Upper lobe of left lung (tissue), 6 donors: ENCODE measurements at regions not wholly inside any gene's neighbourhood (a gene's known extent, or its start where the extent isn't known, plus 50 kb on each side); places are given as distances from the start of the nearest gene placed in this dataset.

Experiments
- ATAC-seq, 2 donors: fragments of 200-7000 bp; cut with Tn5 transposase; one replicate each; pipeline ENCODE4 v1.9.1; 2022; ENCODE audit warnings: mild to moderate bottlenecking in 2 of 2, moderate library complexity in 2 of 2; ENCODE audit not compliant: low FRiP score in 2 of 2
- DNase-seq, 2 donors: peaks; one replicate each; pipeline ENCODE4 v3.0.0-alpha.2; 2019 to 2020
- H3K27ac ChIP-seq, 4 donors: fragments of 200-600 bp; sonication (generic); one replicate each; pipeline ENCODE4 v1.5.1; 2016 to 2019
- H3K27me3 ChIP-seq, 4 donors: fragments of 200-600 bp; sonication (generic); one replicate each; pipeline ENCODE4 v1.5.1; 2017 to 2019
- H3K36me3 ChIP-seq, 4 donors: fragments of 200-600 bp; sonication (generic); one replicate each; pipeline ENCODE4 v1.5.1; 2016 to 2019
- H3K4me1 ChIP-seq, 4 donors: fragments of 200-600 bp; sonication (generic); one replicate each; pipeline ENCODE4 v1.5.1; 2018 to 2019
- H3K4me3 ChIP-seq, 4 donors: fragments of 200-600 bp; sonication (generic); one replicate each; pipeline ENCODE4 v1.5.1; 2017 to 2019; ENCODE audit warnings: mild to moderate bottlenecking in 2 of 4, moderate library complexity in 1 of 4
- H3K9me3 ChIP-seq, 4 donors: fragments of 200-600 bp; sonication (generic); one replicate each; pipeline ENCODE4 v1.5.1; 2018 to 2019
- CTCF ChIP-seq, 6 experiments: fragments of 450-650 bp in 4 of 6; fragments of 200-600 bp in 2 of 6; sonication (generic) in 2 of 6; IDR thresholded peaks; one replicate each; pipeline ENCODE4 v1.5.1; 2016 to 2019; ENCODE audit warnings: antibody characterized with exemption in 6 of 6
- EP300 ChIP-seq, 4 donors: sonication (generic); formaldehyde crosslinking; IDR thresholded peaks; one replicate each; pipeline ENCODE4 v1.5.1; 2017; ENCODE audit warnings: antibody characterized with exemption in 4 of 4, control low read depth in 2 of 4
- POLR2A ChIP-seq, 4 donors: fragments of 450-650 bp; IDR thresholded peaks; one replicate each; pipeline ENCODE4 v1.5.1; 2016 to 2017; ENCODE audit warnings: antibody characterized with exemption in 4 of 4, mild to moderate bottlenecking in 2 of 4
- POLR2AphosphoS5 ChIP-seq, 2 donors: sonication (generic); formaldehyde crosslinking; IDR thresholded peaks; one replicate each; pipeline ENCODE4 v1.5.1; 2017; ENCODE audit warnings: antibody characterized with exemption in 2 of 2
- WGBS, 2 donors: methylation state at CpG; one replicate each; pipeline ENCODE4 v1.1.5; 2017 to 2018; 5-methylcytosine and 5-hydroxymethylcytosine counted together
- donor health status: DM: no; HTN: no; CAD: no; lungs with moderate emphysema.
- donor health status: DM: no; HTN: yes; CAD: no; lungs with severe emphysema.

- Histone ChIP-seq H3K36me3 (no peaks in the 10 kb centered on the region), H3K4me1 (no peaks in the 10 kb centered on the region), H3K9me3 (no peaks in the 10 kb centered on the region), H3K4me3 (no peak overlapping the region), H3K27me3 (no peaks in the 10 kb centered on the region), H3K27ac (no peak overlapping the region)
- no peak for ATAC-seq
- no peak for DNase-seq
- TF ChIP-seq EP300 (IDR thresholded peaks at IDR 0.05) (no peak), CTCF (IDR thresholded peaks at IDR 0.05) (no peak), POLR2A (IDR thresholded peaks at IDR 0.05) (no peak)
- WGBS, 2 donors: 86 to 90% methylated on average over 8 of the region's 8 CpGs
These were observed 666.2 kb upstream of the HS6ST1 start for GRCh38 chr2:128984855-128985254.

- H3K4me1 ChIP-seq: no peaks in the 10 kb centered on the region
- ATAC-seq: no peak
- DNase-seq: no peak
- H3K4me3 ChIP-seq: no peak overlapping the region
- no peak overlapping the region for H3K27ac ChIP-seq
- H3K9me3 ChIP-seq: no peaks in the 10 kb centered on the region
- WGBS, 2 donors: 46 to 48% methylated on average over 7 of the region's 7 CpGs
- H3K36me3 ChIP-seq: no peaks in the 10 kb centered on the region
- TF ChIP-seq CTCF (IDR thresholded peaks at IDR 0.05): no peak
- TF ChIP-seq EP300 (IDR thresholded peaks at IDR 0.05): no peak
- no peak for TF ChIP-seq POLR2AphosphoS5 (IDR thresholded peaks at IDR 0.05)
- TF ChIP-seq POLR2A (IDR thresholded peaks at IDR 0.05): no peak
- H3K27me3 ChIP-seq: no peaks in the 10 kb centered on the region
These were observed 667.5 kb upstream of the HS6ST1 start for GRCh38 chr2:128986026-128986715.

GRCh38 chr2:128986867-128987268 lies 668.2 kb upstream of the HS6ST1 start:
- Histone ChIP-seq H3K27me3 (no peaks in the 10 kb centered on the region), H3K27ac (no peak overlapping the region), H3K4me1 (no peaks in the 10 kb centered on the region), H3K9me3 (no peaks in the 10 kb centered on the region), H3K4me3 (no peak overlapping the region), H3K36me3 (no peaks in the 10 kb centered on the region)
- no peak for TF ChIP-seq POLR2AphosphoS5 (IDR thresholded peaks at IDR 0.05)
- TF ChIP-seq CTCF (IDR thresholded peaks at IDR 0.05): no peak
- TF ChIP-seq EP300 (IDR thresholded peaks at IDR 0.05): no peak
- TF ChIP-seq POLR2A (IDR thresholded peaks at IDR 0.05): no peak
- WGBS, 2 donors: 68 to 77% methylated on average over 8 to 9 of the region's 9 CpGs
- DNase-seq (no peak), ATAC-seq (no peak)

GRCh38 chr2:128988326-128988725 lies 669.7 kb upstream of the HS6ST1 start:
- no peak overlapping the region for H3K27ac ChIP-seq
- TF ChIP-seq POLR2AphosphoS5 (IDR thresholded peaks at IDR 0.05) (no peak), EP300 (IDR thresholded peaks at IDR 0.05) (no peak), POLR2A (IDR thresholded peaks at IDR 0.05) (no peak), CTCF (IDR thresholded peaks at IDR 0.05) (no peak)
- no peaks in the 10 kb centered on the region for H3K4me1 ChIP-seq
- WGBS, 2 donors: 41 to 48% methylated on average over 3 of the region's 3 CpGs
- H3K9me3 ChIP-seq: no peaks in the 10 kb centered on the region
- DNase-seq (no peak), ATAC-seq (no peak)
- H3K27me3 ChIP-seq: no peaks in the 10 kb centered on the region
- no peak overlapping the region for H3K4me3 ChIP-seq
- H3K36me3 ChIP-seq: no peaks in the 10 kb centered on the region

- no peaks in the 10 kb centered on the region for H3K36me3 ChIP-seq
- 80 to 81% methylated on average over 6 of the region's 6 CpGs for WGBS, 2 donors
- H3K27ac ChIP-seq: no peak overlapping the region
- H3K27me3 ChIP-seq: no peaks in the 10 kb centered on the region
- no peak for DNase-seq
- TF ChIP-seq POLR2A (IDR thresholded peaks at IDR 0.05) (no peak), POLR2AphosphoS5 (IDR thresholded peaks at IDR 0.05) (no peak), CTCF (IDR thresholded peaks at IDR 0.05) (no peak), EP300 (IDR thresholded peaks at IDR 0.05) (no peak)
- H3K4me1 ChIP-seq: no peaks in the 10 kb centered on the region
- H3K4me3 ChIP-seq: no peak overlapping the region
- H3K9me3 ChIP-seq: no peaks in the 10 kb centered on the region
- no peak for ATAC-seq
These were observed 670.3 kb upstream of the HS6ST1 start for GRCh38 chr2:128988967-128989366.
